Prostate gland (tissue), 2 donors: ENCODE measurements at regions not wholly inside any gene's neighbourhood (a gene's known extent, or its start where the extent isn't known, plus 50 kb on each side); places are given as distances from the start of the nearest gene placed in this dataset.

ENCODE experiments used
- CTCF ChIP-seq, 4 experiments: fragments of 200-600 bp in 2 of 4; fragments of 450-650 bp in 2 of 4; sonication (generic) in 2 of 4; IDR thresholded peaks; 1 replicate in 3 of 4; 2 replicates in 1 of 4; pipeline ENCODE4 v1.5.1; 2016 to 2019; ENCODE audit warnings: antibody characterized with exemption in 4 of 4, mild to moderate bottlenecking in 2 of 4, moderate library complexity in 2 of 4
- POLR2AphosphoS5 ChIP-seq: sonication (generic); formaldehyde crosslinking; IDR thresholded peaks from one replicate; pipeline ENCODE4 v1.6.1; 2017; ENCODE audit warnings: antibody characterized with exemption

- TF ChIP-seq CTCF (IDR thresholded peaks at IDR 0.05) (no peak), POLR2AphosphoS5 (no peak)
Observed at GRCh38 chr4:22299678-22300077, 216.2 kb downstream of the ADGRA3 start.
